ENCODE measurements at regions not wholly inside any gene's neighbourhood (a gene's known extent, or its start where the extent isn't known, plus 50 kb on each side); places are given as distances from the start of the nearest gene placed in this dataset.

DNA sequence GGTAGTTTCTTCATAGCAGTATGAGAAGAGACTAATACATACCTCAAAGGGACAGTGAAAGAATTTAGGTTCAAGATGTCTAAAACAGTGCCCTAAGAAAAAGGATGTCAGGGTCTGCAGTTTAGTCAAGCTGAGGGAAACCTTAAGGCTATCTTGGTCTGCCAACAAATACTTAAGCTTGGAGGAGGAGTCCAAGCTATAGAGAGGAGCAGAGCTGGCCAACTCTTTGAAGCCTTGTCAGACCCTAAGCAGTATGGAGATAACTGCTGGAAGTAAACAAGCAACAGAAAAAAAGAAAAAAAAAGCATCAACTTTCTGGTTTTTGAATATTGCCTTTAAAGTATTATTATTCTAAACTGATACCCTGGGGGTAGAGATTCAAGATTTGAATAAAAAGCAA lies 1518.1 kb downstream of the GRIK2 start:
- TF ChIP-seq, protein P1, sequence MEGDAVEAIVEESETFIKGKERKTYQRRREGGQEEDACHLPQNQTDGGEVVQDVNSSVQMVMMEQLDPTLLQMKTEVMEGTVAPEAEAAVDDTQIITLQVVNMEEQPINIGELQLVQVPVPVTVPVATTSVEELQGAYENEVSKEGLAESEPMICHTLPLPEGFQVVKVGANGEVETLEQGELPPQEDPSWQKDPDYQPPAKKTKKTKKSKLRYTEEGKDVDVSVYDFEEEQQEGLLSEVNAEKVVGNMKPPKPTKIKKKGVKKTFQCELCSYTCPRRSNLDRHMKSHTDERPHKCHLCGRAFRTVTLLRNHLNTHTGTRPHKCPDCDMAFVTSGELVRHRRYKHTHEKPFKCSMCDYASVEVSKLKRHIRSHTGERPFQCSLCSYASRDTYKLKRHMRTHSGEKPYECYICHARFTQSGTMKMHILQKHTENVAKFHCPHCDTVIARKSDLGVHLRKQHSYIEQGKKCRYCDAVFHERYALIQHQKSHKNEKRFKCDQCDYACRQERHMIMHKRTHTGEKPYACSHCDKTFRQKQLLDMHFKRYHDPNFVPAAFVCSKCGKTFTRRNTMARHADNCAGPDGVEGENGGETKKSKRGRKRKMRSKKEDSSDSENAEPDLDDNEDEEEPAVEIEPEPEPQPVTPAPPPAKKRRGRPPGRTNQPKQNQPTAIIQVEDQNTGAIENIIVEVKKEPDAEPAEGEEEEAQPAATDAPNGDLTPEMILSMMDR (IDR thresholded peaks at IDR 0.05) = no peak
- TF ChIP-seq EP300 (IDR thresholded peaks at IDR 0.05) = no peak

Data from esophagus muscularis mucosa (tissue), 3 donors.